ENCODE measurements at regions not wholly inside any gene's neighbourhood (a gene's known extent, or its start where the extent isn't known, plus 50 kb on each side); places are given as distances from the start of the nearest gene placed in this dataset.

DNA sequence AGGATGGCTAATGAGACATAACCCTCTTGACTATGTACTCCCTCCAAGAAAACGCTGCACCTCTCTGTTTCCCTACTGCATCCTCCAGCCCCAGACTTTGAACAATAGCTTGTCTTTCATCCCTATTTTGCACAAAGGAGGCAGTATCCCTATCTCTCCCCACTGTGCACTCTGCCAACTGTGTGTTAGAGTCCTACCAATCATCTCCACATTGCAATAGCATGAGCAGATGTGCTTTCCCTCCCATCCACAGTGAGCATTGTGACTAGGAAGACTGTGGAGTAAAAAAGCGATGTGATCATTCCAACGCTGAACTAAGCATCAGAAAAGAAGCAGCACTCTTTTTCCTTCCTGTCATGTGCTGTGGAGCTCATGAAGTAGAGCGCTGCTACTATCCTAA is 206.3 kb upstream of the GULP1 start:
- WGBS, 5 donors = 70 to 77% (median 71%) methylated on average over 4 of the region's 4 CpGs
- TF ChIP-seq, protein P1, sequence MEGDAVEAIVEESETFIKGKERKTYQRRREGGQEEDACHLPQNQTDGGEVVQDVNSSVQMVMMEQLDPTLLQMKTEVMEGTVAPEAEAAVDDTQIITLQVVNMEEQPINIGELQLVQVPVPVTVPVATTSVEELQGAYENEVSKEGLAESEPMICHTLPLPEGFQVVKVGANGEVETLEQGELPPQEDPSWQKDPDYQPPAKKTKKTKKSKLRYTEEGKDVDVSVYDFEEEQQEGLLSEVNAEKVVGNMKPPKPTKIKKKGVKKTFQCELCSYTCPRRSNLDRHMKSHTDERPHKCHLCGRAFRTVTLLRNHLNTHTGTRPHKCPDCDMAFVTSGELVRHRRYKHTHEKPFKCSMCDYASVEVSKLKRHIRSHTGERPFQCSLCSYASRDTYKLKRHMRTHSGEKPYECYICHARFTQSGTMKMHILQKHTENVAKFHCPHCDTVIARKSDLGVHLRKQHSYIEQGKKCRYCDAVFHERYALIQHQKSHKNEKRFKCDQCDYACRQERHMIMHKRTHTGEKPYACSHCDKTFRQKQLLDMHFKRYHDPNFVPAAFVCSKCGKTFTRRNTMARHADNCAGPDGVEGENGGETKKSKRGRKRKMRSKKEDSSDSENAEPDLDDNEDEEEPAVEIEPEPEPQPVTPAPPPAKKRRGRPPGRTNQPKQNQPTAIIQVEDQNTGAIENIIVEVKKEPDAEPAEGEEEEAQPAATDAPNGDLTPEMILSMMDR (IDR thresholded peaks at IDR 0.05) = no peak
- TF ChIP-seq POLR2AphosphoS5 (IDR thresholded peaks at IDR 0.05) (no peak), POLR2A (IDR thresholded peaks at IDR 0.05) (no peak), EP300 (IDR thresholded peaks at IDR 0.05) (no peak)
- H3K4me3 ChIP-seq = no peak overlapping the region
- no peaks in the 10 kb centered on the region for H3K36me3 ChIP-seq
- H3K9me3 ChIP-seq = no peaks in the 10 kb centered on the region
- H3K27ac ChIP-seq = no peak overlapping the region
- H3K4me1 ChIP-seq = no peaks in the 10 kb centered on the region
- intact Hi-C loops (cut with DNase I; ENCODE audit: low total_unique reads) = no loop called here
- no peaks in the 10 kb centered on the region for H3K27me3 ChIP-seq
- DNase-seq = no peak

- peak in 1 of 2 donors; percentile 22 for DNase-seq
- Histone ChIP-seq H3K4me1 (no peaks in the 10 kb centered on the region), H3K27ac (no peak overlapping the region), H3K4me3 (no peak overlapping the region), H3K36me3 (no peaks in the 10 kb centered on the region), H3K27me3 (no peaks in the 10 kb centered on the region), H3K9me3 (no peaks in the 10 kb centered on the region)
- TF ChIP-seq, protein P1 (IDR thresholded peaks at IDR 0.05) = no peak
- TF ChIP-seq EP300 (IDR thresholded peaks at IDR 0.05) (no peak), POLR2A (IDR thresholded peaks at IDR 0.05) (no peak), POLR2AphosphoS5 (IDR thresholded peaks at IDR 0.05) (no peak)
- WGBS, 5 donors = 56 to 69% (median 59%) methylated on average over 2 of the region's 2 CpGs
- intact Hi-C loops (cut with DNase I; ENCODE audit: low total_unique reads) = no loop called here
Measured at GRCh38 chr2:188089901-188090300, 201.8 kb upstream of the GULP1 start.

- H3K4me3 ChIP-seq = no peak overlapping the region
- no peaks in the 10 kb centered on the region for H3K27me3 ChIP-seq
- H3K9me3 ChIP-seq = no peaks in the 10 kb centered on the region
- H3K4me1 ChIP-seq = no peaks in the 10 kb centered on the region
- intact Hi-C loops (cut with DNase I; ENCODE audit: low total_unique reads) = no loop called here
- TF ChIP-seq POLR2A (IDR thresholded peaks at IDR 0.05) (no peak), EP300 (IDR thresholded peaks at IDR 0.05) (no peak), POLR2AphosphoS5 (IDR thresholded peaks at IDR 0.05) (no peak)
- TF ChIP-seq, protein P1 (IDR thresholded peaks at IDR 0.05) = no peak
- no peak for DNase-seq
- H3K36me3 ChIP-seq = no peaks in the 10 kb centered on the region
- no peak overlapping the region for H3K27ac ChIP-seq
Measured at GRCh38 chr2:188091220-188091619, 200.5 kb upstream of the GULP1 start.

- intact Hi-C loops (cut with DNase I; ENCODE audit: low total_unique reads) = no loop called here
- H3K27ac ChIP-seq = no peak overlapping the region
- no peaks in the 10 kb centered on the region for H3K36me3 ChIP-seq
- TF ChIP-seq, protein P1 (IDR thresholded peaks at IDR 0.05) = no peak
- TF ChIP-seq POLR2A (IDR thresholded peaks at IDR 0.05) (no peak), EP300 (IDR thresholded peaks at IDR 0.05) (no peak), POLR2AphosphoS5 (IDR thresholded peaks at IDR 0.05) (no peak)
- H3K4me1 ChIP-seq = no peaks in the 10 kb centered on the region
- H3K27me3 ChIP-seq = no peaks in the 10 kb centered on the region
- 74 to 80% (median 77%) methylated on average over 2 of the region's 2 CpGs for WGBS, 5 donors
- no peak overlapping the region for H3K4me3 ChIP-seq
- no peak for DNase-seq
- no peaks in the 10 kb centered on the region for H3K9me3 ChIP-seq
Measured at GRCh38 chr2:188092734-188093133, 198.9 kb upstream of the GULP1 start.

Data from stomach (tissue), 8 donors.